Cerebellar cortex (tissue), 1 donor: ENCODE measurements at regions not wholly inside any gene's neighbourhood (a gene's known extent, or its start where the extent isn't known, plus 50 kb on each side); places are given as distances from the start of the nearest gene placed in this dataset.
A peak's percentile ranks its signal among the peaks of the same experiment; 100 is the strongest.
"Not testable (repeated sequence)": the region's sequence is repeated elsewhere in the genome, so short reads cannot be mapped to it uniquely, and the experiment has no call there.

Experiments
- DNase-seq: peaks from one replicate; pipeline ENCODE4 v3.0.0-alpha.2; 2015; ENCODE audit warnings: low spot score

DNA sequence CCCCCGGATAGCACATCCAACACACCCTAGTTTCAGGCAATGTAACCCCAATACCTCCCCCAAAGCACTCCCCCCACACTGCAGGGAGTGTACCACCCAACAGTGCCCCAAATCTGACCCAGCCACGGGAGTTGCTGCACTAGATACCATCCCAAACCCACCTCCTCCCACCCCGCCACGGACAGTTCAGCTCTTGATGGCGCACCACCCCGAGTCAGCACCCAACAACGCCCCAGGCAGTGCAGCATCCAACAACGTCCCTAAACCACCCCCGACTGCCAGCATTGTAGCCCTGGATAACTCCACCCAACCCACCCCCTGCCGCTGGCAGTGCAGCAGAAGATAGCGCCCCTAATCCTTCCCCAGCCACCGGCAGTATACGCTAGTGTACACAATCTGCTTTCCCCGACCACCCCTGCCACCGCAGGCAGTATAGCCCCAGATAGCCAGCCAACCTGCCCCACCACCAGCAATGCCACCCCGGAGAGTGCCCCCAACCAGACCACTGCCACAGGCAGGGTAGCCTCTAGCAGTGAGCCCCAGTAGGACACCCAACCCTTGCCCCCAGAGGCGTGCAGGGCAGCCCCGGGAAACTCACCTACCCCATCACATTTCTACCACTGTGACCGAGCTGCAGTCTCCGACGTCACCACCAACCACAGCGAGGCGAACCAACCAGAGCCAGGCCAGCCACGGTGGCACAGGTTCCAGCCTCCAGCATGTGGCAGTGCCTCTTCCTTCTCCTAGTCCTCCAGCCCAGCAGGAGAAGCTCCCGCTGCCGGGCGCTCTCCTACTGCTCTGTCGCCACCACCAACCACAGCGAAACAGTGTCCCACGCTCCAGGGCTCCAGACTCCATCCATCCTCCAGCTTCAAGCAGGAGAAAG, 178.1 kb downstream of the POTEB3 start:
- DNase-seq = peak; percentile 0

DNA sequence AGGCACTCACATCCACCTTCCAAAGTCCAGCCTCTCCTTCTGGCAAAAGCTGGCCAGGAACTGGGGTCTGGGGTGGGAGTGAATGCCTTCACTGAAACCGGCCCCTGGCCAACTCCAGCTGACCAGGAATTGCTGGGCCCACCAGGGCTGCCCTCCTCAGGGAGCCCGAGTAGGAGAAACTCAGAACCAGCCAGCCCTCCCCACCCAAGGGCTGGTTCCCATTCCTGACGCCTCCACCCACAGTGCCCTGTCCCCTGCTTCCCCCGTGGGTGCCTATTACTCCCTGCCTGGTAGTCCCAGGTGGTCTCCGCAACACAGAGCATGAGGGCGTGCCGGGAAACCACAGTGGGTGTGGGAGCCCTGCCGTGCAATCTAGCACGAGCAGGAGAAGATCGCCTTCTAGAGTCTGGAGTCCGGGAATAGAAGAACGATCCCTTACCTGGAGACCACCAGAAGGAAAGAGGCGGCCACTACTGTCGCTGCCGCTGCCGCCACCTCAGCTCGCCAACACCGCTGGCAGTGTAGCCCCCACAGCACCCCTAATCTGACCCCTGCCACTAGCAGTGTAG, 178.8 kb downstream of the POTEB3 start:
- DNase-seq = peak; percentile 0

DNA sequence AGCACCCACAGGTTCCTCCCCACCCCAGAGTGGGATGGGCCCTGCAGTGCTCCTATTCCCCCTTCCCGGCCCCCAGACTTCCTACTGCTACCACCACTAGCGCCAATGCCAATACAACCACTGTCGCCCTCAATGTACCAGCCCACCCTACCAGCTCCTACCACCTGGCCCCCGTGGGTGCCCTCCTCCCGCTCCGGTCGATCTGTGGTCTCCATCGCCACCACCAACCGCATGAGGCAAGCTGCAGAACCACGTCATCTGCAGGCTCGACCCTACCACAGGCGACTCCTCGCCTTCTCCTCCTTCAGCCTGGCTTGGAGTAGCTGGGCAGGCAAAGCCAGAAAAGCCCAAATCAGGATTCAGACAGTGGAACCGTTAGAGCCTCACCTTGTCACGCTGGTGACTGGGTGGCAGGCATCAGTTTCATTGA, 179.3 kb downstream of the POTEB3 start:
- peak; percentile 0 for DNase-seq

DNA sequence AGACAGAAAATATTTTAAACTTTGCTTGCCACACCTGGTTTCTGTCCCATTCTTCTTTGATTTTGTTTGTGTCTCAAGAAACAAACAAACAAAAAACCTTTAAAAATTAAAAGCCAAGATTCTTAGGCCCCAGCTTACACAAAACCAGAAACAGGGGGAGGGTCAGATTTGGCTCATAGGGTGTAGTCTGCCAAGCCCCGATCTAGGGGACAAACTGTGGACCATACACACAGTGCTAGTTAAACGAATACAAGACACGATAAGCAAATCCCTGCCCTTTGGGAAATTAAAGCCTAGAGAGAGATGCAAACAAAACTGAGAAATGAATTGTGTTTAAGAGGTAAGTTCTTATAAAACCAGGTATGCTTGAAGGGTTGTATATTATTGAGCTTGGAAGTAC, 181.7 kb downstream of the POTEB3 start:
- peak; percentile 3 for DNase-seq

DNA sequence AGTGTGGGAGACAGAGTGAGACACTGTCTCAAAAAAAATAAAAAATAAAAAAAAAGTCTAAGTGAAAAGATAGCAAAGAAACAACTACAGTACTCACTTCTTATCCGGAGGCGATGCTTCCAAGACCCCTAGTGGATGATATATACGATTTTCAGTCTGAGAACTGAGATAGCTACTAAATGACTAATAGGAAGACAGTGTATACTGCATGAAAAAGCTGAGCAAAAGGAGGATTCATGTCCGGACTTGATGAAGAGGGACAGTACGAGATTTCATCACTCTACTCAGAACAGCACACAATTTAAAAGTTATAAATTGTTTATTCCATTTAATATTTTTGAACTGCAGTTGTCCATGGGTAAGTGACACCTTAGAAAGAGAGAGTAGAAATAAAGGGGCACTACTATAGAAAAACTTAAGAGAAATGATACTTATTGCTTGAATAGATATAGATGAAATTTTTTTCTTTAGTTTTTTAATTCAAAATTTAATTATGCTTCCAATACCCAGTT, 190.7 kb downstream of the POTEB3 start:
- DNase-seq = not testable (repeated sequence)
